ENCODE measurements at regions not wholly inside any gene's neighbourhood (a gene's known extent, or its start where the extent isn't known, plus 50 kb on each side); places are given as distances from the start of the nearest gene placed in this dataset.

GRCh38 chr7:118052336-118052735, 131.6 kb upstream of the LSM8 start:
- no peak overlapping the region for H3K4me3 ChIP-seq (ENCODE audit: low read depth, low read length)
- no peak for TF ChIP-seq CTCF (IDR thresholded peaks at IDR 0.05; ENCODE audit: control insufficient read depth, extremely low read depth, insufficient read depth)
- no peak for DNase-seq (ENCODE audit: low read depth)

DNA sequence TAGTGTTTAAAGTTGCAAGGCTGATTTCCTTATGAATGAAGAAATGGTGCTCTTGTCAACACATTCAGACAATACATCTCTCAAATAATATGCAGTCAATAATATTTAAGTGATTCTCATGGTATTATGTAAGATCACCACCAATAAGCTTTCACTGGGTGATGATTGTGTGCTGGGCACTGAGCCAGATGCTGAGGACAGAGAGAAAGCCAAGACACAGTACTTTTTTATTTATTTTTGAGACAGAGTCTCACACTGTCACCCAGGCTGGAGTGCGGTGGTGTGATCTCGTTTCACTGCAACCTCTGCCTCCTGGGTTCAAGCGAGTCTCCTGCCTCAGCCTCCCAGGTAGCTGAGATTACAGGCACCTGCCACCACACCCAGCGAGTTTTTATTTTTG, 130.6 kb upstream of the LSM8 start:
- no peak overlapping the region for H3K4me3 ChIP-seq (ENCODE audit: low read depth, low read length)
- peak; percentile 94 for DNase-seq (ENCODE audit: low read depth)
- TF ChIP-seq CTCF (IDR thresholded peaks at IDR 0.05; ENCODE audit: control insufficient read depth, extremely low read depth, insufficient read depth): no peak

- no peak for TF ChIP-seq CTCF (IDR thresholded peaks at IDR 0.05; ENCODE audit: control insufficient read depth, extremely low read depth, insufficient read depth)
- DNase-seq (ENCODE audit: low read depth): no peak
- no peak overlapping the region for H3K4me3 ChIP-seq (ENCODE audit: low read depth, low read length)
Observed at GRCh38 chr7:118054529-118054928, 129.4 kb upstream of the LSM8 start.

DNA sequence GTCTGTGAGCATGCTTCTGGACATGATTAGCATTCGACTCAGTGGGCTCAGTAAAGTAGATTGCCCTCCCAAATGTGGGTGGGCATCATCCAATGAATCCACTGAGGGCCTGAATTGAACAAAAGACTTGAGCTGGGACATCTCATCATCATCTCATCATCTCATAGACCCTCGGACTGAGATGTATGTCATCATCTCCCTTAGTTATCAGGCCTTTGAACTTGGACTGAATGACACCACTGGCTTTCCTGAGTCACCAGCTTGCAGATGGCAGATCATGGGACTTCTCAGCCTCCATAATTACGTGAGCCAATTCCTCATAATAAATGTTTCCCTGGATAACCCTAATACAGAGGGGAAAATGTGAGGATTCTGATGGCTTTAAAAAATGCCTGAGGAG, 128.3 kb upstream of the LSM8 start:
- no peak for TF ChIP-seq CTCF (IDR thresholded peaks at IDR 0.05; ENCODE audit: control insufficient read depth, extremely low read depth, insufficient read depth)
- H3K4me3 ChIP-seq (ENCODE audit: low read depth, low read length): no peak overlapping the region
- DNase-seq (ENCODE audit: low read depth): no peak

GRCh38 chr7:118057404-118057803, 126.6 kb upstream of the LSM8 start:
- H3K4me3 ChIP-seq (ENCODE audit: low read depth, low read length): no peak overlapping the region
- TF ChIP-seq CTCF (IDR thresholded peaks at IDR 0.05; ENCODE audit: control insufficient read depth, extremely low read depth, insufficient read depth): no peak
- no peak for DNase-seq (ENCODE audit: low read depth)

DNA sequence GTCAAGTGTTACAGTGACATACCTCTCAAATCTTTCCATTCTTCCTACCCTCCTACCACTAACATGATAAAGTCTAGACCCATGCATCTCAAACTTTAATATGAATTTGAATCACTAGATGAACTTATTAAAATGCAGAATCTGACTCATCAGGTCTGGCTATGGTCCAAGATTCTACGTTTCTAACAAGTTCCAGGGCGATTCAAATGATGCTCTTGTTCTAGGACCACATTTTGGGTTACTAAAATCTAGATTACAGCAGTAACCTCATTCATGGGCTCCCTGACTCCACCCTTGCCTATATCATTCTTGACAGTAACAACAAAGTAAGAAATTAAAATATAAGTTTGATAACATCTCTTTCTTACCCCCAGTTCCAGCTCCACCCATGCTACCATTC, 124.8 kb upstream of the LSM8 start:
- TF ChIP-seq CTCF (IDR thresholded peaks at IDR 0.05; ENCODE audit: control insufficient read depth, extremely low read depth, insufficient read depth): no peak
- DNase-seq (ENCODE audit: low read depth): no peak
- no peak overlapping the region for H3K4me3 ChIP-seq (ENCODE audit: low read depth, low read length)

- TF ChIP-seq CTCF (IDR thresholded peaks at IDR 0.05; ENCODE audit: control insufficient read depth, extremely low read depth, insufficient read depth): no peak
- no peak overlapping the region for H3K4me3 ChIP-seq (ENCODE audit: low read depth, low read length)
- no peak for DNase-seq (ENCODE audit: low read depth)
Observed at GRCh38 chr7:118060692-118061091, 123.3 kb upstream of the LSM8 start.

Data from LNCaP clone FGC (cell line).